Esophagus muscularis mucosa (tissue), 4 donors: ENCODE measurements at regions not wholly inside any gene's neighbourhood (a gene's known extent, or its start where the extent isn't known, plus 50 kb on each side); places are given as distances from the start of the nearest gene placed in this dataset.

Experiments used
- DNase-seq: peaks from one replicate; pipeline ENCODE4 v3.0.0-alpha.2; 2017; ENCODE audit errors: extremely low spot score
- H3K27ac ChIP-seq, 4 donors: fragments of 200-600 bp; sonication (generic); replicated peaks in 1 of 4; 1 replicate in 3 of 4; 2 replicates in 1 of 4; pipeline ENCODE4 v1.5.1; 2016 to 2019; ENCODE audit warnings: mild to moderate bottlenecking in 1 of 4
- H3K27me3 ChIP-seq, 4 donors: fragments of 200-600 bp; sonication (generic); one replicate each; pipeline versions ENCODE4 v1.5.1 to v1.6.0; 2016 to 2019
- H3K36me3 ChIP-seq, 4 donors: fragments of 200-600 bp; sonication (generic); one replicate each; pipeline ENCODE4 v1.5.1; 2016 to 2019
- H3K4me1 ChIP-seq, 4 donors: fragments of 200-600 bp; sonication (generic); one replicate each; pipeline ENCODE4 v1.5.1; 2016 to 2019
- H3K4me3 ChIP-seq, 4 donors: fragments of 200-600 bp; sonication (generic); 1 replicate in 2 of 4; 2 replicates in 2 of 4; pipeline ENCODE4 v1.5.1; 2016 to 2019; ENCODE audit warnings: mild to moderate bottlenecking in 4 of 4, moderate library complexity in 1 of 4
- H3K9me3 ChIP-seq, 4 donors: fragments of 200-600 bp; sonication (generic); 1 replicate in 3 of 4; 2 replicates in 1 of 4; pipeline ENCODE4 v1.5.1; 2016 to 2019
- CTCF ChIP-seq, 3 experiments: fragments of 200-600 bp in 2 of 3; fragments of 450-650 bp in 1 of 3; sonication (generic) in 2 of 3; IDR thresholded peaks; one replicate each; pipeline ENCODE4 v1.5.1; 2017 to 2019; ENCODE audit warnings: antibody characterized with exemption in 3 of 3, mild to moderate bottlenecking in 2 of 3, moderate library complexity in 1 of 3
- EP300 ChIP-seq: sonication (generic); formaldehyde crosslinking; IDR thresholded peaks from one replicate; pipeline ENCODE4 v1.6.1; 2017; ENCODE audit warnings: antibody characterized with exemption
- POLR2A ChIP-seq: fragments of 450-650 bp; IDR thresholded peaks from one replicate; pipeline ENCODE4 v1.6.1; 2017; ENCODE audit warnings: antibody characterized with exemption, moderate library complexity, mild to moderate bottlenecking, low read depth
- POLR2AphosphoS5 ChIP-seq, 2 donors: sonication (generic); formaldehyde crosslinking; IDR thresholded peaks; one replicate each; pipeline ENCODE4 v1.6.1; 2017; ENCODE audit warnings: antibody characterized with exemption in 2 of 2
- WGBS: methylation state at CpG from one replicate; pipeline ENCODE4 v1.1.5; 2018; 5-methylcytosine and 5-hydroxymethylcytosine counted together
- intact Hi-C: fragments of 100-400 bp; cut with DNase I; formaldehyde crosslinking; loops from one replicate; pipeline ENCODE4 v1.15.1; 2023

GRCh38 chrX:45859407-45859806, 658.7 kb upstream of the DIPK2B start:
- Histone ChIP-seq H3K4me3 (no peak overlapping the region), H3K27me3 (no peaks in the 10 kb centered on the region), H3K9me3 (no peaks in the 10 kb centered on the region), H3K27ac (no peak overlapping the region), H3K36me3 (no peaks in the 10 kb centered on the region), H3K4me1 (no peaks in the 10 kb centered on the region)
- no peak for DNase-seq
- no peak for TF ChIP-seq CTCF (IDR thresholded peaks at IDR 0.05)
- TF ChIP-seq POLR2AphosphoS5 (IDR thresholded peaks at IDR 0.05) = no peak
- TF ChIP-seq EP300 = no peak
- no peak for TF ChIP-seq POLR2A
- 73% methylated on average over 4 of the region's 4 CpGs for WGBS
- intact Hi-C loops = no loop called here

- DNase-seq = no peak
- WGBS = 70% methylated on average over 3 of the region's 3 CpGs
- intact Hi-C loops = no loop called here
- no peak for TF ChIP-seq POLR2A
- TF ChIP-seq CTCF (IDR thresholded peaks at IDR 0.05) = no peak
- no peak for TF ChIP-seq EP300
- no peak for TF ChIP-seq POLR2AphosphoS5 (IDR thresholded peaks at IDR 0.05)
- peaks cover 0 to 4% (median 2%) of the 10 kb centered on the region in 4 donors for H3K4me1 ChIP-seq
- H3K36me3 ChIP-seq = no peaks in the 10 kb centered on the region
- no peaks in the 10 kb centered on the region for H3K9me3 ChIP-seq
- H3K4me3 ChIP-seq = no peak overlapping the region
- peaks cover 0 to 6% (median 0%) of the 10 kb centered on the region in 4 donors for H3K27me3 ChIP-seq
- H3K27ac ChIP-seq = no peak overlapping the region
Observed at GRCh38 chrX:45852884-45853283, 652.2 kb upstream of the DIPK2B start.

DNA sequence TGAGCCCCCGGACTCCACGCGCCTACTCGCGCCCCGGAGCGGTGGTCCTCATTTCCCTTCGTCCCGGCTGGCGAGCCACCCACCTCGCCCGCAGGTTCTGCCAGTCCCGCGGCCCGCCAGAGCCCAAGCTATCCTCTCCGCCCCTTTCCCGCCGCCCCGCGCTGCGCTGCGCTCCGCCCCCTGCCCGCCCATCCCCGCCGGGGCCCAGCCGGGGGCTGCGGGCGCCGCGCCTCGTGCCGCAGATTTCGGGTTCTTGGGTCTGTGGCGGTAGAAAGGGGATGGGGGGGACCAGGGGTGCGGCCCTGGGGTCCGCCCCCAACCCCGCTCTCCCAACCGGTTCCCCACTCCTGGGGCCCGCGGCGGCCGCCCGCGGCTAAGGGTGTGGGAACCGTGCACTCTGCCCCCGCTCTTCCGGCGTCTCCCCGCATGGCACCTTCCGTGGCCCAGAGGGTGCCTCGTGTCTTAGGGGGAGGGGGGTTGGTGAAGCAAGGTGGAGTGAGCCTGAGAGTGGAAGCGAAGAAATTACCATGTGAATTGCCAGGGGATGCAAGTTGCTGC, 650.8 kb upstream of the DIPK2B start:
- intact Hi-C loops = no loop called here
- Histone ChIP-seq H3K4me3 (peak overlapping the region; percentile 58 to 69 (median 62)), H3K9me3 (no peaks in the 10 kb centered on the region), H3K27me3 (peaks cover 0 to 6% (median 0%) of the 10 kb centered on the region in 4 donors), H3K36me3 (no peaks in the 10 kb centered on the region), H3K27ac (peak overlapping the region in 1 of 4 donors; percentile 30), H3K4me1 (peaks cover 0 to 4% (median 2%) of the 10 kb centered on the region in 4 donors)
- WGBS = 39% methylated on average over 15 of the region's 53 CpGs
- no peak for DNase-seq
- TF ChIP-seq EP300 (no peak), POLR2A (no peak), CTCF (IDR thresholded peaks at IDR 0.05) (no peak), POLR2AphosphoS5 (IDR thresholded peaks at IDR 0.05) (no peak)

DNA sequence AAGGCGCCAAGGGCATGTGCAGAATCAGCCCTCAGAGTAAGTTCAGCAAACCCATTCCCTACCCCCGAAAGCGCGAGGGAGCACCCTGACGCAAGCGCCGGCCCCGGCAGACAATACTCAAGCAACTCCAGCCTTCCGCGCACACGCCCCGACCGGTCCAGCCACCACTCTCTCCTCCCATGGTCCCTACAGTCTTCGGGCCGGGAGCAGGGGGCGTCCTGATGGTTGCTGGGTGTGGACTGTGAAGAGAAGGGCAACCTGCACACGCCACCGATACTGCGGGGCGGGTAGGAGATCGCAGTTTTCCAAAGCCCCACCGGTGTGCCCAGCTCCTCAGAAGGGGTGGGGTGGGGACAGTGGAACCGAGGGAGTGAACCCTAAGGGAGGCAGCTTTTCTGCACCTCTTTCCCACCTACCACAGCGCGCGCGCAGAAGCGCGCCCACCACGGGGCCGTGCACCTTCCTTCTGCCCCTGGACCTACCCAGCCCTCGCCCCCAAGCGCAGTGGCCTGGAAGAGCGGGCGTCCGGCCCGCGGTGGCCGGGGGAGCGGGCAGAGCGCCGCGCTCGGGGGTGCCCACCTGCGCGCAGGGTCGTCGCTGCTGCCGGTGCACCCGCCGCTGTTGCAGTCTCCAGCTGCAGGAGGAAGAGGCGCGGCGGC, 650.2 kb upstream of the DIPK2B start:
- 29% methylated on average over 35 of the region's 54 CpGs for WGBS
- Histone ChIP-seq H3K4me3 (peak overlapping the region; percentile 58 to 69 (median 62)), H3K27ac (peak overlapping the region in 2 of 4 donors; percentile 22 to 30), H3K9me3 (no peaks in the 10 kb centered on the region), H3K27me3 (peaks cover 0 to 6% (median 0%) of the 10 kb centered on the region in 4 donors), H3K36me3 (no peaks in the 10 kb centered on the region), H3K4me1 (peaks cover 0 to 4% (median 2%) of the 10 kb centered on the region in 4 donors)
- intact Hi-C loops = no loop called here
- DNase-seq = no peak
- TF ChIP-seq EP300 (no peak), POLR2A (no peak), POLR2AphosphoS5 (IDR thresholded peaks at IDR 0.05) (no peak), CTCF (IDR thresholded peaks at IDR 0.05) (no peak)
